GM12874 (cell line): ENCODE measurements at regions not wholly inside any gene's neighbourhood (a gene's known extent, or its start where the extent isn't known, plus 50 kb on each side); places are given as distances from the start of the nearest gene placed in this dataset.

Experiments
- CTCF ChIP-seq: IDR thresholded peaks from 2 replicates; pipeline ENCODE4 v1.5.1; 2011; ENCODE audit warnings: low read depth, mild to moderate bottlenecking, control low read depth, low read length, moderate library complexity; ENCODE audit not compliant: insufficient read depth

- no peak for TF ChIP-seq CTCF
These were observed 155.8 kb upstream of the KAZN start for GRCh38 chr1:14442669-14443068.

GRCh38 chr1:14443164-14443787, 155.2 kb upstream of the KAZN start:
- TF ChIP-seq CTCF, result no peak

- TF ChIP-seq CTCF, result no peak
These were observed 147.3 kb upstream of the KAZN start for GRCh38 chr1:14451217-14451616.

- TF ChIP-seq CTCF, result no peak
These were observed 145.9 kb upstream of the KAZN start for GRCh38 chr1:14452551-14452950.

GRCh38 chr1:14460173-14460572, 138.3 kb upstream of the KAZN start:
- TF ChIP-seq CTCF, result no peak

GRCh38 chr1:14462851-14463250, 135.6 kb upstream of the KAZN start:
- no peak for TF ChIP-seq CTCF

GRCh38 chr1:14466006-14466405, 132.5 kb upstream of the KAZN start:
- TF ChIP-seq CTCF, result no peak
